GM21381 (cell line): ENCODE measurements at regions not wholly inside any gene's neighbourhood (a gene's known extent, or its start where the extent isn't known, plus 50 kb on each side); places are given as distances from the start of the nearest gene placed in this dataset.

Source experiments
- ATAC-seq: cut with Tn5 transposase; IDR thresholded peaks from one replicate; pipeline ENCODE4 v1.9.1; 2021; ENCODE audit warnings: mild to moderate bottlenecking, moderate library complexity; ENCODE audit not compliant: unreplicated experiment

GRCh38 chr20:24147479-24147878 is 158.9 kb upstream of the GGTLC1 start:
- no peak for ATAC-seq

- ATAC-seq, result no peak
Measured at GRCh38 chr20:24146231-24146634, 157.7 kb upstream of the GGTLC1 start.

GRCh38 chr20:24144371-24144770 is 155.8 kb upstream of the GGTLC1 start:
- no peak for ATAC-seq

DNA sequence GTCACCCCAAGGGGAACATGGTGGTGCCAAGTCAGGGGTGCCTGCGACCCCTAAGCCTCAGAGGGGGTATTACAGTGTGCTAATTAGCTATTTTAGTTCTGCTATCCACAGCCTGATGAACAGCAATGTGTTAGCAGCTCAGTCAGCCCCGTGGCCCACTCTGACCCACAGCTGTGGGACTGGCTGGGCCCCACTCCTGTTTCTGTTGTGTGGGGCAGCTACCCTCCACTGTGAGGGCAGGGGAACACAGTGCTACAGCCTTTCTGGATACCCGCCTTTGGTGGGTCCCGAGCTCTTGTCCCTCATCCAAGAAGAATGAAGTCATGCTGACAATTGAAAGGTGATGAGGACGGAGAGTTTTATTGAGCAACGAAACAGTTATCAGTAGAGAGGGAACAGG is 152.5 kb upstream of the GGTLC1 start:
- no peak for ATAC-seq

DNA sequence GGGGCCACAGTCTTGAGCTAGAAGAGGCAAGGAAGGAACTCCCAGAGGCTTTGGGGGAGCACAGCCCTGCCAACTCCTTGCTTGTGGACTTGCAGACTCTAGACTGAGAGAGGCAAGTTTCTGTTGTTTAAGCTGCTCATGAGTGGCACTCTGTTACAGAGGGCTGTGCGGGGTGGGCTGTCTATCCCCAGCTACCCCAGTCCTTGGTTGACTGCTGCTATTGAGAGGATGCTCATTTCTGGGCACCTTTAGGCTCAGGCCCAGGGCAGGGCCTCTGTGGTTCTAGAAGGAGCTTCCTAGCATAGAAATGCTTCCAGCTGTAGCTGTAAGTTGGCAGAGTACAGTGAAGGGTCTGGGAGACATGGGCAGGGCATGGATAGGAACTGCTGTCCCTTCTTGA is 151.3 kb upstream of the GGTLC1 start:
- no peak for ATAC-seq

GRCh38 chr20:24138951-24139350 is 150.4 kb upstream of the GGTLC1 start:
- ATAC-seq, result no peak

- ATAC-seq, result no peak
Measured at GRCh38 chr20:24138196-24138857, 149.7 kb upstream of the GGTLC1 start.

GRCh38 chr20:24136659-24137246 is 148.2 kb upstream of the GGTLC1 start:
- no peak for ATAC-seq

DNA sequence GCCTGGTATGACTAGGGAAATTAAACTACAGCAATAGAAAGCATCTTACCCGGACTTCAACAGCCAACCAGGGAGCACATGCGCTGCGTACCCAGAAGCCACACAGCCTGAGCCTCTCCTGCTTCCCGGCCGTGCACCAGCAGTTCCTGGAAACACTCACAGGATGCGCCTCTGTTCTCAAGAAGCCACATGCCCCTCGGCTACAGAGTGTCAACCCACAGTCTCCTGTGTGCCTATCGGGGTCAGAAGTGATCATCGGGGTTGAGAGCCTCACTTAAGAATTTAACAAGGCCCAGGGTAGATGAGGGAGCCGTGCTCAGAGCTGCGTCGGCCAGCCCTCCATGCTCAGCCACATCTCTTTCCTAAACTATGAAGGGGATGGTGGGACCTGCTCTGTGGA is 147.2 kb upstream of the GGTLC1 start:
- no peak for ATAC-seq

DNA sequence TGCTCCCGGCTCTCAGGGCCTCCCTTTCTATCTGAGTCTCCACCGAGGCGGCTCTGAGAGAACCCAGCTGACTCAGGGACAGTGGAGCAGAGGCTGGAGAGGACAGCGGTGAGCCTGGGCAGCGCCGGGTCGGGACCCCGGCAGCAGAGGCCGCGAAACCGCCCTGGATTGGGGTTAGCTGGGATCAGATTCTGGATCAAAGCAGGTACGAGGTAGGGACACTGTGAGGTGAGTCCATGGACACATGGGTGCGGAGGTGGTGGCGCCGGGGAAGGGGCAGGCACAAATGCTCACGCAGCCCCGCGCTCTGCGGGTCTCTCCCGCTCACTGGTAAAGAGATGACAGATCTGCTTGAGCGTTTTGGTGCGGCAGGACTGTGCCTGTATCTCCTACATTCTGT is 146.4 kb upstream of the GGTLC1 start:
- no peak for ATAC-seq

DNA sequence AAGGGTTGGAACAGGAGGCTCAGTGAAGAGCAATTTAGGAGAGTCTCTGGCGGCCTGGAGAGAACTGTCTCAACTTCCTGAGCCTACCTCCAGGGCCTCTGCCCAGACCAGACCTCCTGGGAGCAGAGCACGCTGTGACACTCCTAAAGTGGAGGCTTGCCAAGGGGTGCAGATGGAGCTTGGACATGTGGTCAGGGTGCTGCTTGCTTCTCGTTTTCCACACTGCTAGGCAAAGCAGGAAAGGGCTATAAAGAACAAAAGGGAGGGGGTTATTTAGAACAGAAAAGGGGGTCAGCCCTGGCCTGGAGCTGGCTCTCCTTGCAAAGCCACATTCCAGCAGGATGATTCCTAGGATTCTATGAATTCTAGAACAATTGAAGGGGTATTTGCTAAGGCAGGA is 145.7 kb upstream of the GGTLC1 start:
- no peak for ATAC-seq

- no peak for ATAC-seq
Measured at GRCh38 chr20:24132246-24132645, 143.7 kb upstream of the GGTLC1 start.

GRCh38 chr20:24131684-24132083 is 143.1 kb upstream of the GGTLC1 start:
- ATAC-seq, result no peak

DNA sequence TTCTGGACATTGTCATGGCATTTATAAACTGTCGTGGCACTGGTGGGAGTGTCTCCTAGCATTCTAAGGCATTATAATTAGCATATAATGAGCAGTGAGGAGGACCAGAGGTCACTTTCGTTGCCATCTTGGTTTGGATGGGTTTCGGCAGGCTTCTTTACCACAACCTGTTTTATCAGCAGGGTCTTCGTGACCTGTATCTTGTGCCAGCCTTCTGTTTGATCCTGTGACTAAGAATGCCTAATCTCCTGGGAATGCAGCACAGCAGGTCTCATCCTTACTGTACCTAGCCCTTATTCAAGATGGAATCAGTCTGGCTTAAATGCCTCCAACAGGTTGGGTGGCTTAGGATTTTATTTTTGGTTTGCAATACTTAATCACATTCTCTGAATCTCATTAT is 142.7 kb upstream of the GGTLC1 start:
- no peak for ATAC-seq

DNA sequence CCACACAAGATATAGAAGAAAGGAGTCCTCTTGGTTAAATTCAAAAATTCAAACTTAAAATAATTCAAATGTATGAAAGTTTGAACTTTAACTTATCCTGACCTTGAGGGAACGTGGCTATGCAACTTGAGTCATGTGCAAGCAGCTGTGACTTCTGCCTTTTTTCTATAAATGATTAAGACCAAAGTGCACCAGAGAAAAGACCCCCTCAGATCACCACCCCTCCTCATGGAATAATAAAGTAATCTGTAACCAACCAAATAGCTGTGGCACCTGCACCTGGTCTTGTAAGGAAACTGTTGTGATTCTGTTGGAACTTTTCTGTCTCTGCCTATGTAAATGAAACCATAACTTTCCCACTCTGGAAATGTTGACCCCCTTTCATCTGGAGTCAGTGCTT is 141.1 kb upstream of the GGTLC1 start:
- ATAC-seq, result no peak

GRCh38 chr20:24124951-24125650 is 136.5 kb upstream of the GGTLC1 start:
- no peak for ATAC-seq

- no peak for ATAC-seq
Measured at GRCh38 chr20:24124003-24124402, 135.4 kb upstream of the GGTLC1 start.

DNA sequence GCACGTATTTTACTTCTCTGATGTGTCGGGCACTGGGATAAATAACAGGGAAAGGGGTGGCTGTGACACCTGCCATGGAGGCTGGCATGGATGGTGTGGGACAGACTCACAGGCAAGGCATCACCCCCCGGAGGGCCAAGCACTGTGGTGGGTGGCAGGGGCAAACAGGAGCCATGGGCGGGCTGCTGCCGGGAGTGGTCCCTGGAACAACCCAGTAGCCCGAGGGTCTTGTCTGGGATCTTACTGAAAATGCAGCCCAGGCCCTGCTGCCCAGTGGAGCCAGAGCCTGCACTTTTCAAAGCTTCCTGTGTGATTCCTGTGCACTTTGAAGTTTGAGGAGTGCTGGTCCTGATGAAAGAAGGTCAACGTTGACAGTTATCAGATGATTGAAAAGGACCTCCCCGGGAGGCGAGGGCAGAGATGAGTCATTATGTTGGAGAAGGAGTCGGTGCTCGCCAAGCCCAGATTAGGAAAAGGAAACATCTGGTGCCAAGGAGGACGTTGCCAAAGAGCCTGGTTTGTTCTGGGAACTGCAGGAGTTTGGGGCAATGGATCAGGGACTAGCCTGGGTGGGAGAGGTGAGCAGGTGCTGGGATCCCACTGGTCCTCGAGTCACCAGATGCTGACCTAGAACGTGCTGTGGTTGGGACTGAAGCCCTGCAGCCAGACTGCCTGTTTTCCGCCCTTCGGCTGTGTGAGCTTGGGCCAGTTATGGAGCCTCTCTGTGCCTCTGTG is 130.0 kb upstream of the GGTLC1 start:
- no peak for ATAC-seq

DNA sequence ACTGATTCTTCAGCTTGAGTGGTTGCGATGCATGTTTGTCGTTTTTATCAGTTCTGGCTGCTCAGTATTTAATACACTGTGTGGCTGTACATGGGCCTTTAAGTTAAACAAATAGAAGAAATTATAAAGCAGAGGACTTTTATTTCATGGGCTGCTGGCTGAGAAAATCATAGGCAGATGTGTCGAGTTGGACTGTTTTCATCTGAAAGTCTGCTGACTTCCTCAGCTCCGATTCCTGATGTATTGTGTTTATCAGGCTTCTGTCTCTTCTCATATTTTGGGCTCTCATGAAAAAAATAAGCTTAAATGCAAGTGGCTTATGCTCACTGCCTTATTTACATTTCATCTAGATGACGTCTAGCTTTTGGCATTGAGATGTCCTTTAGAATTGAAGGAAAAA is 129.5 kb upstream of the GGTLC1 start:
- ATAC-seq, result no peak

DNA sequence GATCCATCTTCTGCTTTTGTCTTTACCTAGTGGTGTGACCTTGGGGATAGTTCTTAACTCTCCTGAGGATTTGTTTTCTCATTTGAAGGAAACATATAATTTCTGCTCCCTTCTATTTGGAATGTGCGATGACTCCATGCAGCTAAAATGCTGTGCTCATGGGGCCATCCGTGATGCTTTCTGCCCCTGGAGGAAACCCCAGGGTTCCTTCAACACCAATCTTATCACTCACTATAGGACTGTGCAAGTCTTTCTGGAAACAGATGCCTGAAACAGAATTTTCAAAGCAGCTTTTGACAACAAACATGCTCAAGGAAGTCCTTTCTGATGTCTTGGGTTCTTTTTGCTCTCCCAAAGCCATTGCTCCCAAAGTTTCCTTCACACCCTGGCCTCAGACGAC is 128.8 kb upstream of the GGTLC1 start:
- ATAC-seq, result no peak

DNA sequence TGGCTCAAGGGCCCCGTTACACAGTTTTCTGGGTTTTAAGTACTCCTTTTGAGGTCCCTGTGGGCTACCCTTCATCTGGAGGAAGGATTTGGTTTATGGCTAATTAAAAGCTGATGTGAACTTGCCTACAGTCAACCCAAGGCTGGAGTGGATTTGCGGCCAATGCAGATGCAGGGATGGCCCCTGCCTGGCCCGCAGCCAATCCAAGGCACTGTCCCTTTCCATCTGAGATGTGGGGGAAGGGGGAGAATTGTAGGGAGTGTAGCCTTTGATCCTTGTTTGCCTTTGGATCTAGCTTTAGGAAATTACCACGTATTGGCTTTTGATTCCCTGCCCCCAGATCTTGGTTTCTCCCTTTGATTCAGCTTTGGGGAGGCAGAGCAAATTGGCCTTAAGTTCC is 128.0 kb upstream of the GGTLC1 start:
- ATAC-seq, result no peak

GRCh38 chr20:24112360-24112759 is 123.8 kb upstream of the GGTLC1 start:
- no peak for ATAC-seq
